NCI-H226 (cell line): ENCODE measurements at regions not wholly inside any gene's neighbourhood (a gene's known extent, or its start where the extent isn't known, plus 50 kb on each side); places are given as distances from the start of the nearest gene placed in this dataset.
A peak's percentile ranks its signal among the peaks of the same experiment; 100 is the strongest.

Experiments used
- DNase-seq: peaks from one replicate; pipeline ENCODE4 v3.0.0-alpha.2; 2015

- peak; percentile 33 for DNase-seq
These were observed 110.7 kb upstream of the RAD23B start for GRCh38 chr9:107172160-107172978.

- DNase-seq, result no peak
These were observed 110.1 kb upstream of the RAD23B start for GRCh38 chr9:107172979-107173347.

GRCh38 chr9:107173422-107174180, 109.5 kb upstream of the RAD23B start:
- DNase-seq, result no peak

- DNase-seq, result peak; percentile 44
These were observed 108.6 kb upstream of the RAD23B start for GRCh38 chr9:107174441-107174840.

GRCh38 chr9:107175041-107175440, 108.0 kb upstream of the RAD23B start:
- no peak for DNase-seq

GRCh38 chr9:107175816-107176435, 107.2 kb upstream of the RAD23B start:
- no peak for DNase-seq

- no peak for DNase-seq
These were observed 106.5 kb upstream of the RAD23B start for GRCh38 chr9:107176436-107177151.

GRCh38 chr9:107177243-107177839, 105.7 kb upstream of the RAD23B start:
- no peak for DNase-seq

GRCh38 chr9:107177857-107178256, 105.2 kb upstream of the RAD23B start:
- peak; percentile 6 for DNase-seq

GRCh38 chr9:107178293-107178692, 104.8 kb upstream of the RAD23B start:
- no peak for DNase-seq

- no peak for DNase-seq
These were observed 102.9 kb upstream of the RAD23B start for GRCh38 chr9:107180206-107180605.

- no peak for DNase-seq
These were observed 99.9 kb upstream of the RAD23B start for GRCh38 chr9:107183176-107183575.

- no peak for DNase-seq
These were observed 94.7 kb upstream of the RAD23B start for GRCh38 chr9:107188376-107188775.

- peak; percentile 21 for DNase-seq
These were observed 92.8 kb upstream of the RAD23B start for GRCh38 chr9:107190061-107190935.

- DNase-seq, result no peak
These were observed 92.2 kb upstream of the RAD23B start for GRCh38 chr9:107190936-107191290.

GRCh38 chr9:107193251-107193650, 89.8 kb upstream of the RAD23B start:
- DNase-seq, result no peak

- no peak for DNase-seq
These were observed 84.4 kb upstream of the RAD23B start for GRCh38 chr9:107198718-107199117.

- no peak for DNase-seq
These were observed 75.0 kb upstream of the RAD23B start for GRCh38 chr9:107208121-107208520.

- DNase-seq, result no peak
These were observed 72.3 kb upstream of the RAD23B start for GRCh38 chr9:107210775-107211174.

GRCh38 chr9:107211284-107211923, 71.7 kb upstream of the RAD23B start:
- DNase-seq, result no peak

- DNase-seq, result no peak
These were observed 70.5 kb upstream of the RAD23B start for GRCh38 chr9:107212613-107213012.
